EH (cell line): ENCODE measurements at regions not wholly inside any gene's neighbourhood (a gene's known extent, or its start where the extent isn't known, plus 50 kb on each side); places are given as distances from the start of the nearest gene placed in this dataset.
A peak's percentile ranks its signal among the peaks of the same experiment; 100 is the strongest.

Source experiments
- DNase-seq: peaks from one replicate; pipeline ENCODE4 v3.0.0-alpha.2; 2015; ENCODE audit warnings: low read depth

- DNase-seq = no peak
Measured at GRCh38 chr15:77557564-77557963, 75.1 kb downstream of the LINGO1 start.

GRCh38 chr15:77557144-77557543 is 75.6 kb downstream of the LINGO1 start:
- DNase-seq = no peak

GRCh38 chr15:77556622-77557021 is 76.1 kb downstream of the LINGO1 start:
- no peak for DNase-seq

GRCh38 chr15:77555232-77555631 is 77.5 kb downstream of the LINGO1 start:
- no peak for DNase-seq

- DNase-seq = no peak
Measured at GRCh38 chr15:77554306-77555080, 78.2 kb downstream of the LINGO1 start.

GRCh38 chr15:77553695-77554094 is 79.0 kb downstream of the LINGO1 start:
- DNase-seq = no peak

- DNase-seq = no peak
Measured at GRCh38 chr15:77553257-77553656, 79.5 kb downstream of the LINGO1 start.

GRCh38 chr15:77552066-77552465 is 80.6 kb downstream of the LINGO1 start:
- DNase-seq = no peak

GRCh38 chr15:77550301-77551251 is 82.1 kb downstream of the LINGO1 start:
- peak; percentile 77 for DNase-seq

- no peak for DNase-seq
Measured at GRCh38 chr15:77549576-77550288, 83.0 kb downstream of the LINGO1 start.

- DNase-seq = no peak
Measured at GRCh38 chr15:77548589-77549557, 83.8 kb downstream of the LINGO1 start.

- DNase-seq = no peak
Measured at GRCh38 chr15:77547801-77548588, 84.7 kb downstream of the LINGO1 start.

GRCh38 chr15:77546870-77547269 is 85.8 kb downstream of the LINGO1 start:
- peak; percentile 27 for DNase-seq

- DNase-seq = peak; percentile 89
Measured at GRCh38 chr15:77546050-77546501, 86.6 kb downstream of the LINGO1 start.

- no peak for DNase-seq
Measured at GRCh38 chr15:77545058-77545457, 87.7 kb downstream of the LINGO1 start.

GRCh38 chr15:77544162-77544561 is 88.5 kb downstream of the LINGO1 start:
- no peak for DNase-seq

- peak; percentile 85 for DNase-seq
Measured at GRCh38 chr15:77543159-77543882, 89.4 kb downstream of the LINGO1 start.

GRCh38 chr15:77542491-77543001 is 90.2 kb downstream of the LINGO1 start:
- DNase-seq = peak; percentile 67
